EL (cell line): ENCODE measurements at regions not wholly inside any gene's neighbourhood (a gene's known extent, or its start where the extent isn't known, plus 50 kb on each side); places are given as distances from the start of the nearest gene placed in this dataset.
A peak's percentile ranks its signal among the peaks of the same experiment; 100 is the strongest.

Experiments used
- DNase-seq: peaks from one replicate; pipeline ENCODE4 v3.0.0-alpha.2; 2016

DNA sequence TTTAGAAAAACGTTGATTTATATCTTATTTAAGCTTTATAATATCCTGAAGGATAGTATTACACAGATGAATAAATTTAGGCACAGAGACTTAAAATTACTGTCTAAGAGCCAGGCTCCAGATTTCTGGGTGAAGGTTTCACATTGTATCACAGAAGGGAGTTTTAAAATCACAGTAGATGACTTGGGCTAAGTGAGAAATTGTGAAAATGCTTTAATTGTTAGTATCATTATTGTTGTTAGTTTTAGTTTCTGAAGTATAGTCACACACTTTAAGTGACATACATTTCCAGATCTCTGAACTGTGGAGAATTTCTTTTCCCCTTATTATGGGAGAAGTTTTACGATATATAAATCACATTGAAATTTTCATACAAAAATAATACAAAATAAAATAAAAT is 83.5 kb downstream of the NDUFS5 start:
- DNase-seq: no peak

DNA sequence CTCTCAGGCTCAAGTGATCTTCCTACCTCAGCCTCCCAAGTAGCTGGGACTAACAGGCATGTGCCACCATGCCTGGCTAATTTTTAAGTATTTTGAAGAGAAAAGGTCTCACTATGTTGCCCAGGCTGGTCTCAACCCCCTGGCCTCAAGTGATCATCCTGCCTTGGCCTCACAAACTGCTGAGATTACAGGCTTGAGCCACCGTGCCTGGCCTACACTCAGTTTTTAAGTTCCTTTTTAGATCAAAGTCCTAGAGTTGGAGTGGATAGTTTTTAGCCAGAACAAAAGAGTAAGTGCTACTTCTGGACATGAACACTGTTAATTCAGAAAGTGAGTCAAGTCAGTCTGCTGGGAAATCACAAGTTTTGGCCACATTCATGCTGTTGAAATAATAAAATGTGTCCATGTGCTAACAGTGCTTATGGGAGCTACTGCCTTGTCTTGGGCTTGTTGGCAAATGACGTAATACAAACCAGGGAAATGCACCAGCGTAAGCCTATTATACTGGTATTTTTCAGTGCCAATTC is 84.2 kb downstream of the NDUFS5 start:
- peak; percentile 80 for DNase-seq

- DNase-seq: peak; percentile 76
These were observed 84.7 kb downstream of the NDUFS5 start for GRCh38 chr1:39110882-39111281.

- DNase-seq: no peak
These were observed 87.1 kb downstream of the NDUFS5 start for GRCh38 chr1:39113109-39113743.

DNA sequence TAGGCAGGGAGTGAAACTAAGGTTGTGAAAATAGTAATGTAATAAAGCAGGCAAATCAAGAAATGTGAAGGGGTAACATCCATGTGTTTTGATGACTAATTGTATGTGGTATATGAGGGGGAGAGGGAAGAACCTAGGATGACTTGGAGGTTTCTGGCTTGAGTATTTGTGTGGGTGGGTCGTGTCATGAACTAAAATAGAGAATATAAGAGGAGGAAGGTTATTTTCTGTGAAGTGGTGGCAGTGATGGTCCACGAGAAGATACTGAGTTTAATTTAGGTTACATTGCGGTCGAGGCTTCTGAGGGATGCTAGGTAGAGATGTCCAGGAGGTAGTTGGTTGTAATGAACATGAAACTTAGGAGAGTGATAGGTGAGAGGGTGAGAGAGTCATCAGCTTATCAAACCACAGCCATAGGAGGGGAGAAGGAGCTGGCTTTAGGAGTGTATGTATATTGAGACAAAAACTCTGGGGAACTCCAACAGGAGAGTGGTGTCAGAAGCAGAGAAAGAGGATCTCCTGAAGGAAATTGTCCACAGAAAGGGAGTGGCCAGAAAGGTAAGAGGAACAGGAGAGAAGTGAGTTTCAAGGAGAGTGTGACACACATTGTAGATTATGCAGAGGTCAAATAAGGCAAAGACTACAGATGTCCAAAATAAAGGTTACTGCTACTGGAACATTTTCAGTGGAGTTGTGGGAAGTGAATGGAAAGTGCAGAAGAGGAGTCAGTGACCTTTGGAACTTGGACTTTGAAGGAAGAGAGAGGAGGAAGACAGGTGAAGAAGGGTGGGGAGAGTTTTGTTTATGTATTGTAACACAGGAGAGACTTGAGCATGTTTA is 89.0 kb upstream of the MACF1 start:
- DNase-seq: peak; percentile 76

- no peak for DNase-seq
These were observed 88.3 kb upstream of the MACF1 start for GRCh38 chr1:39116116-39116607.

GRCh38 chr1:39116860-39117728 is 87.4 kb upstream of the MACF1 start:
- DNase-seq: peak; percentile 61

GRCh38 chr1:39117899-39118450 is 86.5 kb upstream of the MACF1 start:
- DNase-seq: no peak

GRCh38 chr1:39122056-39122455 is 82.4 kb upstream of the MACF1 start:
- no peak for DNase-seq

DNA sequence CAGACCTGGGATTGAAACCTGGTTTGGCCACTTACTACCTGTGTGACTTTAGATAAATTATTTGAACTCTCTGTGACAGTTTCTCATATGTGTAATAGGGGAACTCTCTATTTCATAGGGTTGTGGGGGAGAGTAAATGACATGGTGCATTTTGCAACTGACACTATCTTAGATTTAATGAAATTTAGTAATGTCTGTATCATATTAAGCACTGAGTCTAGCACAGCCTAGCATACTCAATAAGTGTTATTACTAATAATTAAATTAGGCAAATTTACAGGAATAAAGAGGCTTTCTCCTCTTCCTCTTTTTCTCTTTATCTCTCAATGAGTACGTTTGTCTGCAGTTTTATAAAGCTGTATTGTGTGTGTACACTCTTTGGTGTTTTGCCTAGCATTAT is 80.2 kb upstream of the MACF1 start:
- DNase-seq: no peak

- DNase-seq: peak; percentile 52
These were observed 77.0 kb upstream of the MACF1 start for GRCh38 chr1:39127513-39127912.

GRCh38 chr1:39128126-39128525 is 76.4 kb upstream of the MACF1 start:
- DNase-seq: no peak

GRCh38 chr1:39128959-39129358 is 75.5 kb upstream of the MACF1 start:
- no peak for DNase-seq

DNA sequence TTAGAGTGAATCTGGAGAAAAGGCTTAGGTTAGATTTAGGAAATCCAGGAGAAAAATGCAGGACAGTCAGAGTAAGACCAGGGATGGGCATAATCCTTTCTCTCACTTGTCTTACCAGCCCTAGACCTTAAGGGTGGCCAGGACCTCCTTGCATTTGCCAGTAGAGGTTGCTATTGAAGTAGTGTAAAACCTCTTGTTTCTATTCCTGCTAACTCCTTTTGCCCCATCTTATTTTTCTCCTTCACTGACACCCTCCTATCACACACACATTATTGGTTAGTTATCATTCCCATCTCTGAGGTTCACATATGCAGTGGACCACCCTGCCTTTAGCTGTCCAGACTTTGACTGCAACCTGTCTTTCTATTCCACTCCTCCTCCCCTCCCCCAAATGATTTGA is 75.0 kb upstream of the MACF1 start:
- peak; percentile 47 for DNase-seq

DNA sequence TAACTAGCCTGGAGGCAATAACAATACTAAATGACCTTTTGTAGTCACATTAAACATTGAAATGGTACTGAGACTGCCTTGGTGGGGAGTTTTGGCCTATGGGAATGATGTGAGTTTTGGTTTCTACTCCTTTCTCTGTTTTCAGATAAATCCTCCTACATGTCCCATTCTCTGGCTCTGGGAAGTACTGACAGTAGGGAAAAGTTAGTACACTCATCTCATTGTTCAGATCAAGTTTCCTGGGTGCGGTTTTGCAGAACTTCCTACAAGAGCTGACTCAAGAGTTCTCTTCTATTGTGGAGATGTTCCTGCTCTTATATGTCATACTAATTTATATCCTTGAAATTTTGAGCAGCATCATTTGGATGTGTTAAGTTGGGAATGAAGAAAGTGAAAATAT is 74.2 kb upstream of the MACF1 start:
- DNase-seq: peak; percentile 83

DNA sequence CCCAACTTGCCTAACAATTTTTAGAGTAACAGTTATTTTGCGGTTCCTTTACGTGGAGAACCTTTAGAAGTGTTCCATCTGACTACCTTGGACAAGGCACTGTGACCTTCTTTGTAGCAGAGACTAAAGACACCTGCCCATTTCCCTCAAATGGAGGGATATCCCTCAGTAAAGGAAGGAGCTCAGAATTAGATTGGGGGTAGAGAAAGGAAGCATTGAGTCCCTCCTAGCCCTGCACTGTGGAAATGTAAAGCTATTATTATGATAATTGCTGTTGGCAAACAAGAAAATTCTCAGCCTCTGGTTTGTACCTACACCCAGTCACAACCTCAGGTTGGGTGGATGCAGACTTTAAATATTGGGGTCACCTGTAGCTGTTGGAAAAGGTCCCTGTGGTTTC is 72.6 kb upstream of the MACF1 start:
- DNase-seq: no peak

GRCh38 chr1:39132505-39133339 is 71.8 kb upstream of the MACF1 start:
- peak; percentile 53 for DNase-seq

DNA sequence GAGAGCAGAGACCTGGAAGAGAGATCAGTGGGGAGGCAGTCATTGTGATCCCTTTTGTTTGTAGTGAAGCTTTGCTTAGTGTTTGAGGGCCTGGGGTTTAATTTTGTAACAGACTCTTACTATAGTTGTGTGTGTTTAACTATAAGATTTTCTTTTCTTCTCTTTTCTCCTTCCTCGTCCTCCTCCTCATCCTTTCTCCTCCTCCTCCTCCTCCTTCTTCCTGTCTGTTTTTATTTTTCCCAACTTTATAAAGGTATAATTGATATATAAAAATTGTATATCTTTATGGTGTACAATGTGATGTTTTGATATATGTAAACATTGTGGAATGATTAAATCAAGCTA is 71.2 kb upstream of the MACF1 start:
- DNase-seq: no peak

DNA sequence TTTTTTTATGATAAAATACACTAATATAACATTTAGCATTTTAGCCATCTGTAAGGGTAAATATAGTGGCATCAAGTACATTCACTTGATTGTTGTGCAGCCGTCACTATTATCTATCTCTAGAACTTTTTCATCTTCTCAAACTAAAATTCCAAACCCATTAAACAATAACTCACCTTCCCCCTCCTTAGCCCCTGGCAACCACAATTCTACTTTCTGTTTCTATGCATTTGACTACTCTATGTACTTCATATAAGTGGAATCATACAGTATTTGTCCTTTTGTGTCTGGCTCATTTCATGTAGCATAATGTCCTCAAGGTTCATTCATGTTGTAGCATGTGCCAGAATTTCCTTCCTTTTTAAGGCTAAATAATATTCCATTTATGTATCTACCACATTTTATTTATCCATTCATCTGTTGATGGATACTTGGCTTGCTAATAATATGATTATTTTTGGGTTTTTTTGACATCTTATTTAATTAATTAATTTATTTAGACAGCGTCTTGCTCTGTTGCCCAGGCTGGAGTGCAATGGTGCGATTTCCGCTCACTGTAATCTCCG is 69.6 kb upstream of the MACF1 start:
- no peak for DNase-seq

GRCh38 chr1:39136638-39137037 is 67.9 kb upstream of the MACF1 start:
- DNase-seq: no peak

GRCh38 chr1:39139723-39140360 is 64.7 kb upstream of the MACF1 start:
- DNase-seq: no peak
